Left lung (tissue), 4 donors: ENCODE measurements at regions not wholly inside any gene's neighbourhood (a gene's known extent, or its start where the extent isn't known, plus 50 kb on each side); places are given as distances from the start of the nearest gene placed in this dataset.

ENCODE experiments used
- ATAC-seq: fragments of 200-7000 bp; cut with Tn5 transposase; one replicate; pipeline ENCODE4 v1.9.1; 2020; ENCODE audit warnings: moderate library complexity
- DNase-seq, 4 donors: peaks; one replicate each; pipeline ENCODE4 v3.0.0-alpha.2; 2013 to 2020
- H3K27ac ChIP-seq, 2 donors: fragments of 200-600 bp; sonication (generic) in 1 of 2; one replicate each; pipeline versions ENCODE4 v1.5.0 to v1.8.0; 2020 to 2021
- H3K27me3 ChIP-seq, 2 donors: fragments of 200-600 bp; sonication (generic) in 1 of 2; one replicate each; pipeline versions ENCODE4 v1.5.0 to v1.8.0; 2020 to 2021
- H3K36me3 ChIP-seq, 2 donors: fragments of 200-600 bp; sonication (generic) in 1 of 2; one replicate each; pipeline versions ENCODE4 v1.5.0 to v1.8.0; 2020 to 2021
- H3K4me1 ChIP-seq, 2 donors: fragments of 200-600 bp; one replicate each; pipeline ENCODE4 v1.8.0; 2021
- H3K4me3 ChIP-seq, 2 donors: fragments of 200-600 bp; sonication (generic) in 1 of 2; one replicate each; pipeline versions ENCODE4 v1.5.0 to v1.8.0; 2020 to 2021; ENCODE audit warnings: mild to moderate bottlenecking in 1 of 2
- H3K9me3 ChIP-seq, 2 donors: fragments of 200-600 bp; sonication (generic) in 1 of 2; one replicate each; pipeline versions ENCODE4 v1.5.0 to v1.8.0; 2020 to 2021
- CTCF ChIP-seq, 2 donors: fragments of 200-600 bp; sonication (generic) in 1 of 2; IDR thresholded peaks; one replicate each; pipeline versions ENCODE4 v1.5.0 to v1.8.0; 2021; ENCODE audit warnings: antibody characterized with exemption in 2 of 2
- intact Hi-C, 2 donors: fragments of 100-400 bp; cut with DNase I; formaldehyde crosslinking; loops; one replicate each; pipeline versions ENCODE4 v1.11.2 to v1.14.2; 2022
- donor health status: DM: no; HTN: yes; CAD: no.
- donor health status: DM: no; HTN: no; CAD: no.

- H3K4me1 ChIP-seq = no peaks in the 10 kb centered on the region
- H3K9me3 ChIP-seq = no peaks in the 10 kb centered on the region
- DNase-seq (no peak), ATAC-seq (no peak)
- no peak for TF ChIP-seq CTCF (IDR thresholded peaks at IDR 0.05)
- intact Hi-C loops = no loop called here
- no peak overlapping the region for H3K4me3 ChIP-seq
- H3K36me3 ChIP-seq = no peaks in the 10 kb centered on the region
- no peaks in the 10 kb centered on the region for H3K27me3 ChIP-seq
- H3K27ac ChIP-seq = no peak overlapping the region
Observed at GRCh38 chr3:76198086-76198485, 412.7 kb upstream of the ZNF717 start.

GRCh38 chr3:76199382-76199781 lies 414.0 kb upstream of the ZNF717 start:
- intact Hi-C loops = no loop called here
- DNase-seq = no peak
- no peak for TF ChIP-seq CTCF (IDR thresholded peaks at IDR 0.05)
- ATAC-seq = no peak
- no peaks in the 10 kb centered on the region for H3K36me3 ChIP-seq
- H3K4me1 ChIP-seq = no peaks in the 10 kb centered on the region
- no peak overlapping the region for H3K4me3 ChIP-seq
- no peaks in the 10 kb centered on the region for H3K9me3 ChIP-seq
- H3K27ac ChIP-seq = no peak overlapping the region
- H3K27me3 ChIP-seq = no peaks in the 10 kb centered on the region

- no peak for ATAC-seq
- intact Hi-C loops = no loop called here
Observed at GRCh38 chr3:76203578-76203977, 418.2 kb upstream of the ZNF717 start.

GRCh38 chr3:76206346-76206745 lies 421.0 kb upstream of the ZNF717 start:
- intact Hi-C loops = no loop called here
- DNase-seq = no peak
- no peak overlapping the region for H3K27ac ChIP-seq
- H3K27me3 ChIP-seq = no peaks in the 10 kb centered on the region
- no peaks in the 10 kb centered on the region for H3K36me3 ChIP-seq
- H3K4me1 ChIP-seq = no peaks in the 10 kb centered on the region
- H3K4me3 ChIP-seq = no peak overlapping the region
- ATAC-seq = no peak
- TF ChIP-seq CTCF (IDR thresholded peaks at IDR 0.05) = no peak
- no peaks in the 10 kb centered on the region for H3K9me3 ChIP-seq

More at GRCh38 chr3:76203578-76203977, 418.2 kb upstream of the ZNF717 start:
- no peaks in the 10 kb centered on the region for H3K27me3 ChIP-seq
- H3K4me3 ChIP-seq = no peak overlapping the region
- H3K4me1 ChIP-seq = no peaks in the 10 kb centered on the region
- H3K36me3 ChIP-seq = no peaks in the 10 kb centered on the region
- DNase-seq = no peak
- no peak for TF ChIP-seq CTCF (IDR thresholded peaks at IDR 0.05)
- H3K9me3 ChIP-seq = no peaks in the 10 kb centered on the region
- H3K27ac ChIP-seq = no peak overlapping the region

GRCh38 chr3:76212679-76213078 lies 427.3 kb upstream of the ZNF717 start:
- Histone ChIP-seq H3K9me3 (peaks cover 0 to 14% of the 10 kb centered on the region in 2 donors), H3K36me3 (no peaks in the 10 kb centered on the region), H3K4me3 (no peak overlapping the region), H3K27ac (no peak overlapping the region), H3K27me3 (no peaks in the 10 kb centered on the region), H3K4me1 (no peaks in the 10 kb centered on the region)
- ATAC-seq = no peak
- no peak for TF ChIP-seq CTCF (IDR thresholded peaks at IDR 0.05)
- no peak for DNase-seq
- intact Hi-C loops = no loop called here
